Fibroblast of the aortic adventitia (primary cell): ENCODE measurements at regions not wholly inside any gene's neighbourhood (a gene's known extent, or its start where the extent isn't known, plus 50 kb on each side); places are given as distances from the start of the nearest gene placed in this dataset.

Experiments
- DNase-seq: peaks from one replicate; pipeline ENCODE4 v3.0.0-alpha.2; 2010; ENCODE audit warnings: low read depth
- H3K4me3 ChIP-seq: 2 replicates; pipeline ENCODE4 v1.5.1; 2011; ENCODE audit warnings: low read depth, mild to moderate bottlenecking, control low read depth, low read length, moderate library complexity
- CTCF ChIP-seq: IDR thresholded peaks from 2 replicates; pipeline ENCODE4 v1.5.1; 2011; ENCODE audit warnings: mild to moderate bottlenecking, low read length, control low read depth, inconsistent platforms; ENCODE audit not compliant: insufficient read depth

GRCh38 chr18:56224669-56225561 is 413.5 kb downstream of the TXNL1 start:
- H3K4me3 ChIP-seq: no peak overlapping the region
- no peak for TF ChIP-seq CTCF
- DNase-seq: no peak

- no peak for DNase-seq
- no peak overlapping the region for H3K4me3 ChIP-seq
- no peak for TF ChIP-seq CTCF
These were observed 417.0 kb downstream of the TXNL1 start for GRCh38 chr18:56221195-56222065.

- TF ChIP-seq CTCF: no peak
- no peak overlapping the region for H3K4me3 ChIP-seq
- DNase-seq: no peak
These were observed 421.0 kb downstream of the TXNL1 start for GRCh38 chr18:56217406-56217805.

GRCh38 chr18:56214706-56215105 is 423.7 kb downstream of the TXNL1 start:
- no peak overlapping the region for H3K4me3 ChIP-seq
- DNase-seq: no peak
- no peak for TF ChIP-seq CTCF

- TF ChIP-seq CTCF: no peak
- no peak overlapping the region for H3K4me3 ChIP-seq
- DNase-seq: no peak
These were observed 427.9 kb downstream of the TXNL1 start for GRCh38 chr18:56210520-56210919.

- H3K4me3 ChIP-seq: no peak overlapping the region
- TF ChIP-seq CTCF: no peak
- no peak for DNase-seq
These were observed 430.4 kb downstream of the TXNL1 start for GRCh38 chr18:56207989-56208388.
